Chondrocyte (in vitro differentiated cells): ENCODE measurements at regions not wholly inside any gene's neighbourhood (a gene's known extent, or its start where the extent isn't known, plus 50 kb on each side); places are given as distances from the start of the nearest gene placed in this dataset.

ENCODE experiments used
- DNase-seq: peaks from one replicate; pipeline ENCODE4 v3.0.0; 2021; ENCODE audit warnings: mixed read lengths, low spot score
- H3K27ac Mint-ChIP-seq: one replicate; pipeline ENCODE4 v1.8.0; 2021; ENCODE audit warnings: mild to moderate bottlenecking, moderate library complexity, mixed read lengths; ENCODE audit not compliant: unreplicated experiment
- H3K27me3 Mint-ChIP-seq: 2 replicates; pipeline ENCODE4 v1.8.0; 2021; ENCODE audit warnings: low read depth, mixed read lengths
- H3K36me3 Mint-ChIP-seq: 2 replicates; pipeline ENCODE4 v1.8.0; 2021; ENCODE audit warnings: low read depth, mixed read lengths
- H3K4me1 Mint-ChIP-seq: 2 replicates; pipeline ENCODE4 v1.8.0; 2021; ENCODE audit warnings: low read depth, mild to moderate bottlenecking, mixed read lengths
- H3K4me3 Mint-ChIP-seq: one replicate; pipeline ENCODE4 v1.8.0; 2021; ENCODE audit warnings: mild to moderate bottlenecking, moderate library complexity, mixed read lengths; ENCODE audit not compliant: unreplicated experiment
- H3K9me3 Mint-ChIP-seq: 2 replicates; pipeline ENCODE4 v1.8.0; 2021; ENCODE audit warnings: low read depth, mixed read lengths
- CTCF ChIP-seq: fragments of 200-600 bp; sonication (generic); IDR thresholded peaks from 2 replicates; pipeline ENCODE4 v1.5.0; 2021; ENCODE audit warnings: antibody characterized with exemption, mild to moderate bottlenecking, moderate library complexity

GRCh38 chr6:153963352-153963751 is 75.7 kb upstream of the OPRM1 start:
- no peak for TF ChIP-seq CTCF
- Mint-ChIP-seq H3K27me3 (peaks cover 28% of the 10 kb centered on the region), H3K9me3 (no peaks in the 10 kb centered on the region), H3K27ac (no peak overlapping the region), H3K4me1 (peaks cover 11% of the 10 kb centered on the region), H3K36me3 (no peaks in the 10 kb centered on the region), H3K4me3 (no peak overlapping the region)
- DNase-seq: no peak

DNA sequence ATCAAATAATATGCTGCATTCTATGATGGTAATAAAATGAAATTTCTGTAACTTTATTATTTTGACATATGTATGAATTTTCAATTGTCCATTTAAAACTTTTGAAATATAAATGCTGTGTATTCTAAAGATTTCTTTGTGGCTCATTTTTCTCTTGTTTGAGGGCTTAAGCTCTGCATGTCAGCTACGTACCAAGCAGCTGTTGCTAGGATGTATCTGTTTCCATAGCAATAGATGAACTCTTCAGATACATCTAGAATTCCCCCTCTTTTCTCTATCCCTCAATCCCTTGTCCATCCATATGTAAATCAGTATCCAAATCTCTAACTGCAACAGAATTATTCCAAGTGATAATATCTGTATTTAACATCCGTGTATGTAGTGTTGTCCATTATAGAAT is 76.5 kb upstream of the OPRM1 start:
- Mint-ChIP-seq H3K27me3 (peaks cover 28% of the 10 kb centered on the region), H3K27ac (no peak overlapping the region), H3K9me3 (no peaks in the 10 kb centered on the region), H3K4me3 (no peak overlapping the region), H3K4me1 (peaks cover 11% of the 10 kb centered on the region), H3K36me3 (no peaks in the 10 kb centered on the region)
- no peak for DNase-seq
- no peak for TF ChIP-seq CTCF

- H3K4me1 Mint-ChIP-seq: peaks cover 9% of the 10 kb centered on the region
- H3K4me3 Mint-ChIP-seq: no peak overlapping the region
- no peak for TF ChIP-seq CTCF
- no peak for DNase-seq
- peaks cover 4% of the 10 kb centered on the region for H3K9me3 Mint-ChIP-seq
- no peak overlapping the region for H3K27ac Mint-ChIP-seq
- no peaks in the 10 kb centered on the region for H3K36me3 Mint-ChIP-seq
- H3K27me3 Mint-ChIP-seq: peaks cover 22% of the 10 kb centered on the region
These were observed 78.3 kb upstream of the OPRM1 start for GRCh38 chr6:153960741-153961140.

DNA sequence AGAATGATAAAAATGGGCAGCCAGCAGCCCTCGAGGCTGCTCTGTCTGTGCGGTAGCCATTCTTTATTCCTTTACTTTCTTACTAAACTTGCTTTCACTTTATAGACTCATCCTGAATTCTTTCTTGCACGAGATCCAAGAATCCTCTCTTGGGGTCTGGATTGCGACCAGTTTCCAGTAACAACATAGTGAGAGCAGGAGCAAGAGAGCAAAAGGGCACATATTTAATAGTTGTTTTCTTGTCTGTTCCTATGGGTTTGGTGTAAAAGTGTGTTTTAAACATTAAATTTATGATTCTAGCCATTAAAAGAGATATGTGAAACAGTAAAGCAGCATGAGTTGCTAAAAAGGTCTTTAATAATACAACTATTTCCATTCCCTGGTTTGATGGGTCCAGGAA is 78.8 kb upstream of the OPRM1 start:
- Mint-ChIP-seq H3K4me1 (peaks cover 7% of the 10 kb centered on the region), H3K36me3 (no peaks in the 10 kb centered on the region), H3K27ac (no peak overlapping the region), H3K9me3 (peaks cover 4% of the 10 kb centered on the region), H3K4me3 (no peak overlapping the region), H3K27me3 (peaks cover 22% of the 10 kb centered on the region)
- DNase-seq: no peak
- TF ChIP-seq CTCF: no peak

DNA sequence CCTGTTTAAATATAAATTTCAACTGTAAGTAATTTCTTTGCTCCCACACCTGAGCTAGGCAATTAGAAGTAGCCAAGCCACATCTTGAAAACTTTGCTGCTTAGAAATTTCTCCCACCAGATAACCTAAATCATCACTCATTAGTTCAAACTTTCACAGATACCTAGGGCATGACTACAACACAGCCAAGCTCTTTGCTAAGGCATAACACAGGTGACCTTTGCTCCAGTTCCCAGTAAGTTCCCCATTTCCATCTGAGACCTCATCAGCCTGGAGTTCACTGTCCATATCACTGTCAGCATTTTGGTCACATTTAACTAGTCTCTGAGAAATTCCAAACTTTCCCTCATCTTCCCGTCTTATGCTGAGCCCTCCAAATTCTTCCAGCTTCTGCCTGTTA is 79.8 kb upstream of the OPRM1 start:
- H3K9me3 Mint-ChIP-seq: peaks cover 4% of the 10 kb centered on the region
- no peak for TF ChIP-seq CTCF
- DNase-seq: no peak
- H3K27me3 Mint-ChIP-seq: peaks cover 19% of the 10 kb centered on the region
- H3K4me1 Mint-ChIP-seq: peaks cover 7% of the 10 kb centered on the region
- H3K4me3 Mint-ChIP-seq: no peak overlapping the region
- H3K36me3 Mint-ChIP-seq: no peaks in the 10 kb centered on the region
- no peak overlapping the region for H3K27ac Mint-ChIP-seq
